ENCODE measurements at regions not wholly inside any gene's neighbourhood (a gene's known extent, or its start where the extent isn't known, plus 50 kb on each side); places are given as distances from the start of the nearest gene placed in this dataset.
A peak's percentile ranks its signal among the peaks of the same experiment; 100 is the strongest.

- no peak for TF ChIP-seq CTCF (conservative IDR thresholded peaks at IDR 0.05)
- H3K27ac Mint-ChIP-seq, result no peak overlapping the region
- peaks cover 5% of the 10 kb centered on the region for H3K9me3 Mint-ChIP-seq
- H3K4me1 Mint-ChIP-seq (ENCODE audit: unreplicated experiment), result no peaks in the 10 kb centered on the region
- H3K36me3 Mint-ChIP-seq, result no peaks in the 10 kb centered on the region
- peaks cover 46% of the 10 kb centered on the region for H3K27me3 Mint-ChIP-seq
- no peak overlapping the region for H3K4me3 Mint-ChIP-seq
- no peak for DNase-seq (ENCODE audit: extremely low spot score, unreplicated experiment)
Measured at GRCh38 chr11:134474070-134474860, 62.2 kb upstream of the B3GAT1 start.

GRCh38 chr11:134471716-134472455 lies 59.8 kb upstream of the B3GAT1 start:
- no peak for TF ChIP-seq CTCF (conservative IDR thresholded peaks at IDR 0.05)

GRCh38 chr11:134471087-134471715 lies 59.2 kb upstream of the B3GAT1 start:
- Mint-ChIP-seq H3K4me1 (ENCODE audit: unreplicated experiment) (peaks cover 7% of the 10 kb centered on the region), H3K4me3 (no peak overlapping the region), H3K36me3 (no peaks in the 10 kb centered on the region), H3K27ac (no peak overlapping the region), H3K27me3 (peaks cover 35% of the 10 kb centered on the region), H3K9me3 (peaks cover under 1% of the 10 kb centered on the region)
- no peak for DNase-seq (ENCODE audit: extremely low spot score, unreplicated experiment)
- TF ChIP-seq CTCF (conservative IDR thresholded peaks at IDR 0.05), result no peak

More at GRCh38 chr11:134471716-134472455, 59.8 kb upstream of the B3GAT1 start:
- Mint-ChIP-seq H3K4me3 (no peak overlapping the region), H3K4me1 (ENCODE audit: unreplicated experiment) (peaks cover 6% of the 10 kb centered on the region), H3K27ac (no peak overlapping the region), H3K36me3 (no peaks in the 10 kb centered on the region), H3K9me3 (peaks cover 5% of the 10 kb centered on the region), H3K27me3 (peaks cover 39% of the 10 kb centered on the region)
- DNase-seq (ENCODE audit: extremely low spot score, unreplicated experiment), result peak; percentile 27

GRCh38 chr11:134470238-134470637 lies 58.2 kb upstream of the B3GAT1 start:
- Mint-ChIP-seq H3K9me3 (no peaks in the 10 kb centered on the region), H3K27ac (no peak overlapping the region), H3K36me3 (no peaks in the 10 kb centered on the region), H3K4me1 (ENCODE audit: unreplicated experiment) (peaks cover 12% of the 10 kb centered on the region), H3K27me3 (peaks cover 39% of the 10 kb centered on the region), H3K4me3 (no peak overlapping the region)
- no peak for DNase-seq (ENCODE audit: extremely low spot score, unreplicated experiment)
- no peak for TF ChIP-seq CTCF (conservative IDR thresholded peaks at IDR 0.05)

GRCh38 chr11:134469627-134470026 lies 57.6 kb upstream of the B3GAT1 start:
- peaks cover 41% of the 10 kb centered on the region for H3K27me3 Mint-ChIP-seq
- no peak for DNase-seq (ENCODE audit: extremely low spot score, unreplicated experiment)
- peak overlapping the region; percentile 60 for H3K27ac Mint-ChIP-seq
- H3K9me3 Mint-ChIP-seq, result no peaks in the 10 kb centered on the region
- peaks cover 12% of the 10 kb centered on the region for H3K4me1 Mint-ChIP-seq (ENCODE audit: unreplicated experiment)
- H3K36me3 Mint-ChIP-seq, result no peaks in the 10 kb centered on the region
- TF ChIP-seq CTCF (conservative IDR thresholded peaks at IDR 0.05), result no peak
- H3K4me3 Mint-ChIP-seq, result no peak overlapping the region

Data from type B pancreatic cell (in vitro differentiated cells).